ENCODE measurements at regions not wholly inside any gene's neighbourhood (a gene's known extent, or its start where the extent isn't known, plus 50 kb on each side); places are given as distances from the start of the nearest gene placed in this dataset.
"Not testable (repeated sequence)": the region's sequence is repeated elsewhere in the genome, so short reads cannot be mapped to it uniquely, and the experiment has no call there.

DNA sequence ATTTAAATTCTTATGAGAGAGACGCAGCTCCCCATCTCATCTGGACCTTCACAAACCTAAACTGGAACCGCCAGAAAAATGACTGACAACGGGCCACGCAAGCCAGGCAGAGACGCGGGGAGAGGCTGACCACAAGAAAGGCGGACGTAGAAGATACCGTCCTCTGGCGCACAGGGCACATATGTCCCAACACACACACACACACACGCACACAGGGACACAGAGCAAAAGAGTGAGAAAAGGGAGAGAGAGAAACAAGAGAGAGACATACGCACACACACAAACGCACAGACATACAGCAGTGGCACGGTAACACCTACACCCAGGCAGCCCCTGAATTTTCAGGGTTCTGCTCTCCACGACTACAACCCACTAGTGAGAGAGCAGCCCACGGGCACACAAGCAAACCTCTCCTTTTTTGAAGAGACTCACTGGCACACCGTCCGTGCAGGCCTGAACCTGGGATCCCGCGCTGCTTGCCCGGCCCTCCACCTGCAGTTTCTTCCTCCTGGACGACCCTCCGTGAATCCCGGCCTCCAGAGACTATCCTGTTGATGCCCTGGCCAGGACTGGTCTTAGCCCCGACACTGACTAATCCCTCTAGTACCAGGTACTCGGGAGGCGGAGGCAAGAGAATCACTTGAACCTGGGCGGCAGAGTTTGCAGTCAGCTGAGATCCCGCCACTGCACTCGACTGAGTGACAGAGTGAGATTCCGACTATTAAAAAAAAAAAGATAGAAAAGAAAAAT, 156.5 kb upstream of the ZNF337 start:
- not testable (repeated sequence) for DNase-seq (ENCODE audit: extremely low read depth, low read depth, low spot score)

DNA sequence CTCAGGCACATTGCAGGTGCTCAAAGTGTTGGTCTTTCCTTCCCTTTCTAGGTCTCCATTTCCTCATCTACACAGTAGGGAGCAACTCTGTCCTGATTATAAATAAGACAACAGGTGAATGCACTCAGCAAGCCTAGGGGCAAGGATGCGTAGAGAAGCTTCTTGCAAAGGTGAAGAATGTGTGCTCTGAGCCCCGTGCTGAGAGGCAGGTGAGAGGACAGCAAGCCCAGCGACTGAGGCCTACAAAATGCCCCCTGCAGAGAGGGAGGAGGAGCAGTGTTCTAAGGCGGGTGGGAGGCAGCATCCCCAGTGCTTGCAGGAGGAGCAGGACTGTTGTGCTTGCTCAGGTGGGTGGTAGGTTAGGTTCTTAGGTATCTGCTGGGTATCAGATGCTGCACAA, 153.5 kb upstream of the ZNF337 start:
- not testable (repeated sequence) for DNase-seq (ENCODE audit: extremely low read depth, low read depth, low spot score)

DNA sequence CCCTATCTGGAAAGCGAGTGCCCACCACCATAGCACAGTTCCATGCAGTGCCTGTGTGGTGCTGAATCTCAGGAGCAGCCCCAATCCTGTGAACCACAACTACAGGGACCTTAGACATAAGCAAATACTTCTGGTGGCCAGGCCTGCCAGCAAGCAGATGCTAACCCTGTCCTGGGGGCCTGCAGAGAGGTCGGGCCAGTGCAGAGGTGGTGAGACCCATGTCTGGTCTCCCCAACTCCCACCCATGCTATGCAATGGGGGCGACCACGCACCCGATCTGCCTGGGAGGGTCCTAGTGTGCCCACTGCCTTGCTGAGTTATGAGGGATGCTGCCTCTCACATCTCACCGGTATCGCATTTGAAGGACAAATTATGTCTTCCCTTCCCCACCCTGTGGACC, 151.6 kb upstream of the ZNF337 start:
- DNase-seq (ENCODE audit: extremely low read depth, low read depth, low spot score), result no peak

- DNase-seq (ENCODE audit: extremely low read depth, low read depth, low spot score), result not testable (repeated sequence)
These were observed 148.0 kb upstream of the ZNF337 start for GRCh38 chr20:25844640-25845039.

- DNase-seq (ENCODE audit: extremely low read depth, low read depth, low spot score), result not testable (repeated sequence)
These were observed 116.9 kb upstream of the ZNF337 start for GRCh38 chr20:25813511-25813910.

- not testable (repeated sequence) for DNase-seq (ENCODE audit: extremely low read depth, low read depth, low spot score)
These were observed 101.7 kb upstream of the ZNF337 start for GRCh38 chr20:25798174-25798993.

DNA sequence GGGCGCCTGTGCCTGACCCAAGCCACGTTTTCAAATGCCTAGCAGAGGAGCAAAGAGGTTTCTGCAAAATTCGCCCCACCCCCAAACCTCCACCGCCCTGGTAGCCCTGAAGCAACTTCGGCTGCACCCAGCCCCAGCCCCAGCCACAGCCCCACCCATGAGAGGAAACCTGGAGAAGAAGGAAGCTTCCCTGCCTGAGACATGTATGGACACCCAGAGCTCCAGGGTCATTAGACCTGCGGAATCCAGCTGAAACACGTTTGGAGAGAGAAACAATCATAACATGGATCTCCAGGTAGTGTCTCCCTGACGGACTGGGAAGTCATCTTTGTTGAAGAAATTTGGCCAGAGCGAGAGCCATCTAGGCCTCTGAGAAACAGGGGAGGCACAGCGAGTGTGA, 100.4 kb upstream of the ZNF337 start:
- DNase-seq (ENCODE audit: extremely low read depth, low read depth, low spot score), result not testable (repeated sequence)

GRCh38 chr20:25777241-25777640, 80.6 kb upstream of the ZNF337 start:
- DNase-seq (ENCODE audit: extremely low read depth, low read depth, low spot score), result not testable (repeated sequence)

DNA sequence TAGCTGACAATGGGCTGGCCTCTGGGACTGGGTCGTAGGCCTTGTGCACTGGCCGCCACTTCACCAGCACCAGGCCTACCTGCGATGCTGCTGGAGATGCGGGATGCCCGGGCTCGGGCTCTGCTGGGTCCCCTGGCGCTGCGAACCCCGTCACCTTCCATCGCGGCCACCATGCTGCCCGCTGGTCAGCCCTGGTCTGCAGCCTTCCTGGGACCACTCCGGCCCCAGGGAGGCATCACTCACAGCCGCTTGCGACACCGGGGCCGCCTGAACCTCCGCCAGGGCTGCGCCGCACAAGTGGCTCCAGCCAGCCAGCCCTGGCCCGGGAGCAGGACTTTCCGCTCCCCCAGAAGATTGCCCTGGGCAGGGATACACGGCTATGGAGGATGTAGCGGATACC, 78.1 kb upstream of the ZNF337 start:
- DNase-seq (ENCODE audit: extremely low read depth, low read depth, low spot score), result not testable (repeated sequence)

DNA sequence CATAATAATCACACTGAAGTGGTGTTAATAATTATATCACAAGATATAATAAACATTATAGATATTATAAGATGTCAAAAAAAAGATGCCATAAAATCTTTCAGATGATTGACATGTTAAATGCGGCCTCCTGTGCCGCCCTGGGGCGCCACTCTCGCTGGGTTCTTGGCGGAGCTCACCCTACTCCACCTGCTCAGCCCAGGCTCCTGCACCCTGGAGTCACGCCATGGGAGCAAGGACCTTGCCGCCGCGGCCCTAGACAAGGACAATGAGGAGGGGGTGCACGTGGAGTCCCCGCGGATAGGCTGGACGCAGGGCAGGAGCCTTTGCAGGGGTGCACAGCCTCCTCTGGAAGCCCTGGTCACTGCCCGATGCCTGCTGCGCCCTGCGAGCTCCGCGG, 77.5 kb upstream of the ZNF337 start:
- DNase-seq (ENCODE audit: extremely low read depth, low read depth, low spot score), result not testable (repeated sequence)

- DNase-seq (ENCODE audit: extremely low read depth, low read depth, low spot score), result not testable (repeated sequence)
These were observed 75.8 kb upstream of the ZNF337 start for GRCh38 chr20:25772437-25772836.

- DNase-seq (ENCODE audit: extremely low read depth, low read depth, low spot score), result not testable (repeated sequence)
These were observed 75.2 kb upstream of the ZNF337 start for GRCh38 chr20:25771818-25772217.

DNA sequence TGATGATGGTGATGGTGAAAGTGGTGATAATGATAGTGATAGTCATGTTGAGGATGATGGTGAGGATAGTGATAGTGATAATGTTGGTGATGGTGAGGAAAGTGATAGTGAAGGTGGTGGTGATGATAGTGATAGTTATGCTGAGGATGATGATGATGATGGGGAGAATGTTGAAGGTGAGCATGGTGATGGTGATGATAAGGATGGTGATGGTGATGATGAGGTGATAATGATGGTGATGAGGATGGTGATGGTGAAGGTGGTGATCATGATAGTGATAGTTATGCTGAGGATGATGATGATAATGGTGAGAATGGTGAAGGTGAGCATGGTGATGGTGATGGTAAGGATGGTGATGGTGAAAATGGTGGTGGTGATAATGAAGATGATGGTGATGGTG, 64.9 kb upstream of the ZNF337 start:
- DNase-seq (ENCODE audit: extremely low read depth, low read depth, low spot score), result no peak

GRCh38 chr20:25761046-25761445, 64.4 kb upstream of the ZNF337 start:
- not testable (repeated sequence) for DNase-seq (ENCODE audit: extremely low read depth, low read depth, low spot score)

DNA sequence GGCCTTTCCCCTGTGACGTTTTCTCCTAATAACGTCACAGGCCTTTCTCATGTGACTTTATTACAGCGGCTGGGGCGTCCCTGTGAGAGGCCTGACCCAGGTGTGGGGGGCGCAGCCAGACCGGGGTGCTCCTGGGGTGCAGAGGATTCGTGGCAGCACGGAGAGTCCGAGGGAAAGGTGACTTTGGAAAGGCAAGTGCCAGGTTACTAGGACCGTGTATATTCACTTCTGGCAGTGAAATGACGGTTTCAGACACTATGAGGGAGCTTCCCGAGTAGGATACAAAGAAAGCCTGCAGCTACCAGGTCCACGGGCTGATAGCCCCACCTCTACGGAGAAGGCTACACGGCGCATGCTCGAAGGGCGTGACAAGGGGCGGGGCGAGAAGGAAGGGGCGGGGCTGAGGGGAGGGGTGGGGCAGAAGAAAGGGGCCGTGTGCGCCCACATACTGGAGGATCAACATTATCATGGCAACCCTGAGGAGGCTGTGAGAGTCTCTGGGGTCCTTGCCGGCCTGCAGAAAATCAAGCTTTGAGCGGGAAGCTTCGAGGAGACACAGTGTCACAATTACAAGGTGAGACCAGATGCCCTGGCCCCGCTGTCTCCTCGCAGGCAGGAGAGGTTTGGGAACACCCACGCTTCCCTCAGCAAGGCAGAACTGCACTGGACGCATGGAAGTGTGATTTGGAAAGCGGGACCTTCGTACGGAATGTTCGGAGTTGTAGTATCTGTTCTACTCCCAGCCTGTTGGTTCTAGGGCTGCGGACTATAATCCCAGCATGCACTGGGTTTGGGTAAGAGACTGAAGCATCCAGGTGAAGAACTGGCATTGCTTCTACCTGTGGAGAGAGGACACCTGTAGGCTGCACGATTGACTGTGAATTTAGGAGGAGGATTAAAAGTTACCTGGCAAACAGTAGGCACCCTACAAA, 54.4 kb upstream of the ZNF337 start:
- DNase-seq (ENCODE audit: extremely low read depth, low read depth, low spot score), result no peak

DNA sequence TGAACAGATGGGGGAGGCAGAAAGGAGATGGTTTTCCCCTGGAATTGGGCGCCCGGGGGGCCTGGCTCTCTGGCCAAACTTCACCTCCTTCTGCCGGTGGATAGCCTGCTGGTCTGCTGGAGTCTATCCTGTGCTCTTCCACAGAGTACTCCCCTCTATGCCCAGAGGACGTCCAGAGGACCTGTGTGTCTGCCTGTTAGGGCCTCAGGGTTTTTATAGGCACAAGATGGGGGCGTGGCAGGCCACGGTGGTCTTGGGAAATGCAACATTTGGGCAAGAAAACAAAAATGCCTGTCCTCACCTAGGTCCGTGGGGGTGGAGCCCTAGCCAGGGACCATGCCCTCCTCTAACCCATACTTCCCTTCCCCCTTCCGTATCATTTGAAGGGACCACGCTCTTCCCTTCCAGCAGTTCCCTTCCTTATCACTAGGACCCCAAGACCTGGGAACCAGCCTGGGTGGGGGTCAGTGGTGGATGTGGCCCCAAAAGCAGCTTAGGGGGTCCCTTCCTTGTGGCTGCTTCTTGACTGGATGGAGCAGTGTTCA, 53.6 kb upstream of the ZNF337 start:
- no peak for DNase-seq (ENCODE audit: extremely low read depth, low read depth, low spot score)

DNA sequence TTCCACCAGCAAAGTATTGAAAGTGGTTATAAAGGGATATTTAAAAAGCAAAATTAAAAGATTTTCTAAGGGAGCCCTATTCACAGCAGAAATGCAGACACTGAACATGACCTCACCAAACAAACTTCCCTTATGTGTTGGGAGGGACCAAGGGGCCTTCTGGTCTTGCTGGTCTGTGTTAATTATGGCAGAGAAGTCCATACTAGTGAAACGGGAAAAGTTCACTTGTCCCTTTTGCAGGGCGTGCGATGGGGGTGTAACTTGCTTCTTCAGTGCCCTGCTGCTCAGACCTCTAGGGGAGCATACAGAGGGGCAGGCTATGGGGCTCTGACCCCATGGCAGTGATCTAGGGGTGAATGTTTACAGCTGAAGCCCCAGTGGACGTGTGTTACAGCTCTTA, 53.0 kb upstream of the ZNF337 start:
- no peak for DNase-seq (ENCODE audit: extremely low read depth, low read depth, low spot score)
